GM12873 (cell line): ENCODE measurements at regions not wholly inside any gene's neighbourhood (a gene's known extent, or its start where the extent isn't known, plus 50 kb on each side); places are given as distances from the start of the nearest gene placed in this dataset.

Experiments used
- CTCF ChIP-seq: IDR thresholded peaks from 2 replicates; pipeline ENCODE4 v1.5.1; 2012; ENCODE audit warnings: low read depth, mild to moderate bottlenecking, moderate library complexity, low read length, control low read depth; ENCODE audit not compliant: insufficient read depth; ENCODE audit errors: missing control alignments

GRCh38 chr10:92789786-92790185 lies 58.5 kb upstream of the EXOC6 start:
- no peak for TF ChIP-seq CTCF

GRCh38 chr10:92790440-92790839 lies 57.9 kb upstream of the EXOC6 start:
- TF ChIP-seq CTCF = no peak

GRCh38 chr10:92792661-92793060 lies 55.7 kb upstream of the EXOC6 start:
- TF ChIP-seq CTCF = no peak
